NCI-H82 treated with DMSO at 0.1 percent for 48 hours (cell line): ENCODE measurements at regions not wholly inside any gene's neighbourhood (a gene's known extent, or its start where the extent isn't known, plus 50 kb on each side); places are given as distances from the start of the nearest gene placed in this dataset.
"Not testable (repeated sequence)": the region's sequence is repeated elsewhere in the genome, so short reads cannot be mapped to it uniquely, and the experiment has no call there.

ENCODE experiments used
- DNase-seq: peaks from one replicate; lab custom pipeline; 2025; ENCODE audit not compliant: unreplicated experiment; lab: John Stamatoyannopoulos, UW

DNA sequence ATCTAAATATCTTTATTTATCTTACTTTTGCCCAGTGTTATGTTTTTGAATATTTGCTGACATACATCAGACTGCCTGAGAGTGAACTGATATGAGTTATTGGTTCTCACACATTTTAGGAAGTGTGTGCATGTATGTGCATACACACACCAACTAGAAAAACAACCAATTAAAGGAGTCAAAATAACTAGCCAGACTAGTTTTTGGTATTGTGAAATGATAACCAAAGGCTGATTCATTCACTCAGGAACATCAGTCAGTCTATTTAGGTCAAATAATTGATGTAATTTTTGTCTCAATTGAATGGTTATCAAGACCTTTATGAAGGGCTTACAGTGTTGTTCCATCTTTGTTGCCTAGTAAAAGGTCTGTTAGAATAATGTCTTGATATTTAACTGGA lies 369.3 kb upstream of the VRK2 start:
- DNase-seq, result no peak

DNA sequence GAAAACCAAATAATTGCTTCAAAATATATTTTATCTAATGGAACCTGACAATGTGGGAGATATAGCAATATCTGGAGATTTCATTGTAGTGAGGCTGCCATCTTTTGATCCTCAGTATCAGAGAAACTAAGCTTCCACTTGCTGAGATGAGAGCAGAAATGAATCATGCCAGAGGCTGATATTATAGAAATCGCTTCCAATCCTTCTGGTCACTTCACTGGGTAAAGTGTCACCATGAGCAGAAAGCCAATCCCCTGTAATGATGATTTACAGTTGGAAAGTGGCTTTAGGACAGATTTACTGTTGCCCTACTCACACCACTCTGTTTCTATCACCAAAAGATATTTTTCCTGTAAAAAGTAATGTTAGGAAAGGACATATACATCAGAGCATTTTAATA lies 365.0 kb upstream of the VRK2 start:
- DNase-seq, result no peak

DNA sequence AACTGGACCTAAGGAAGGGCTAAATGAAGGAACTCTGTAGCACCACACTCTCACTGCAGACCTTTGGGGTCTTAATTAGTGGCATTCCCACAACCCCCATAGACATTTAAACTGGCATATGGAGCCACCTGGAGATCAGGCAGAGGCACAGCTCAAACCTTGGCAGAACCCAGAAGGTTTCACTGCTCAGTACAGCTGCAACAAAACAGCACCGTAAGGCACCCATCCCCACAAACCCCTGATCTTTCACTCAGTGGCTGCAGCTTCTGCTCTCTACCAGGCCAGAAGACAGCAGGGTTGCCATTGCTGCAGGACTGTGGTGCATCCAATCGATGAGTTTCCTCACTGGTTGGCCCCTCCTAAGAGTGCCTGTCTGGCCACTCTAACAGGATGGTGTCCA lies 361.6 kb upstream of the VRK2 start:
- no peak for DNase-seq

DNA sequence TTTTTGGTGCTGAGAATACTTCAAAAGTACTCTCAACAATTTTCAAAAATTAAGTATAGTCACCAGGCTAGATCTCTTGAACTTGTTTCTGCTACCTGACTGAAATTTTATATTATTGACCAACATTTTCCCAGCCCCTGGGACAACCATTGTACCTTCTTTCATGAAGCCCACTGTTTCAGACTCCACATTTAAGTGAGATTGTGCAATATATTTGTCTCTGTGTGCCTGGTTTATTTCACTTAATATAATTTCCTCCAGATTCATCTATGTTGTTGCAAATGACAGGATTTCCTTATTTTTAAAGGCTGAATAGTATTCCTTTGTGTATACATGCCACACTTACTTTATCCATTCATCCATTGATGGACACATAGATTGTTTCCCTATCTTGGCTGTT lies 354.2 kb upstream of the VRK2 start:
- no peak for DNase-seq

DNA sequence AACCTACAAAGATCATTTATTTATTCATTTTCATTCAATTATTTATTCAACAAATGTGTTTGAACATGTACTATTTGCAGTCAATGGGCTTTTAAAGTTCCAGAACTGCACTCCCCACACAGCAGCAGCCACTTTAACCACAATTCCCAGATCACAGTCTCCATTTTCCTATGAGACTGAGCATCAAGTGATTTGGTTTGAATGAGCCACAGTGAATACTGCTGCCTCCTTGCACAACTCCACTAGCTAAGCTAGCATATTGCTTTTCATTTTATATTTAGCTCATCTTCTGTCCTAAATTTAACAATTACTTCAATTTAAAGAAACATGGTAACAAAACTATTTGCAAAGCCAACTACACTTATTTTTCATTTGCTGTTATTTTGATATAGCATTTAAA lies 353.4 kb upstream of the VRK2 start:
- DNase-seq, result no peak

DNA sequence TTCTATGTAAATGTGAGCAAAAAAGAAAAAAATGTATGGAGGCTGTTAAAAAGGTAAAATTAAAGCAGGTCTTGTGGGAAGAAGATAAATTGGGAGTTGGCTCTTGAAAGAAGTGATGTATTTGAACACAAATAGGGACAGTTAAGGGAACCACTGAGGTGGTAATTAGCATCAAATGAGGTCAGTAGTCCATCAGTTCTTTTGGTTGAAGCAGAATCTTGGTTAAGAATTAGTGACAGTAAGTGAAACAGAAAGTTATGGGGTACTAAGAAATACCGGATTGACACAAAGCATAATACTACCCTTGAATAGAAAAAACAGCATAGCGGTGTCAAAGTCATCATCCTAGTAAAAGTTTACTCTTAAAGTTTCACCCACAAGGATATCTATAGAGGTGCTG lies 352.6 kb upstream of the VRK2 start:
- DNase-seq, result no peak

DNA sequence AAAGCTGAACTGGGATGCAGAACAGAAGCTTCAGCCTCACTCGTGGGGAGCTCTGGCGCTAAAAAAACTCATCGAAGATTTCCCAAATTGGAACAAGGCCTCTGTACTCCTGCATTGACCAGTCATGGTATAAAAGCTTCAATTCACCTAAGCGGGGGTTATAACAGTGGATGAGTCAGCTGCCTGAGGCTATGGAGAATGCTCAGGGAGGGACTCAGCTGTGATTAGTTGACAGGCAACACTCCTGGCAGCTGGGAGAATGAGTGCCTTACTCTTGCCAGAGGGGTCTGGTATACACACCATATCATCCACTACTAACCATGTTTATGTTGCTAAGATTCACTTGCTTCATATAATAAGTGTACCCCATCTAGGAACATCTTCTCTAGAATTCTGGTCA lies 350.6 kb upstream of the VRK2 start:
- no peak for DNase-seq

DNA sequence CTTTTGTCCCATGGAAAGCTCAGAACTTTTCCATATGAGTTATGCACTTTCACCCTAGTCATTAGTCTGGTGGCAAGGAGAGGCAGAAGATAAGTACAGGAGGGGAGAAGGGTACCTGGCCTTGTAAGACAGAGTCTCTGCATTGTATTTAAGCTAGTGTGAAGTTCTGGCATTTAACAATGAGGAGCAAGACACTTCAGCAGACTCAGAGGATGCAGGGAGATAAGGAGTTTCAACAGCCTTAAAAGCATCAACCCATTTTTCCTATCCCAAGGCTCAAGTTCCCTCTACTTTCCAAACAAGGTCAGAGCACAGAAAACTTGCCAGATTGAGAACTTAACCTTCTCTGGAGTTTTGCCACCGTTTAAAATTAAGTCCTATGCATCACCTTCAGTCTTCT lies 348.2 kb upstream of the VRK2 start:
- no peak for DNase-seq

DNA sequence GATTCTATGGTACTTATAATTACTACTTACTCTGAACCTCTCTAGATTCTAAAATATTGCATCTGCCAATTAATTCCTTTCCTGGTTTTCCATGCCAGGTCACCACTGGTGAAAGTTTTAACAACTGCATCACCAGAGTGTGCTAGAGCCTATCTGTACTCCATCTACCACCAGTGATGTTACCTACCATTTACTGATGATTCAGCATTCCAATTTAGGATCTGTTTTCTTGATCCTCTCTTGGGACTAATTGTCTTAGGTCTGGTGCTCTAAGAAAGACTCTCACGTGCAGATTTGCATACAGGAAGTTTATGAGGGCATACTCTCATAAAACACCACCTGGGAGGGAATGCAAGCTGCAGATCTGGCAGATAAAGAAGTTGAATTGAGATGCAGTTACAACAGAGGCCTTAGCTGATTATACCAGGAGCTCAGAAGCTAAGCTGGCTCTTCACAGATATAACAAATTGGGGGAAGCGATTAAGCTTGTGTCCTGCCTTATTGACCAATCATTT lies 347.6 kb upstream of the VRK2 start:
- DNase-seq, result peak; percentile 38

DNA sequence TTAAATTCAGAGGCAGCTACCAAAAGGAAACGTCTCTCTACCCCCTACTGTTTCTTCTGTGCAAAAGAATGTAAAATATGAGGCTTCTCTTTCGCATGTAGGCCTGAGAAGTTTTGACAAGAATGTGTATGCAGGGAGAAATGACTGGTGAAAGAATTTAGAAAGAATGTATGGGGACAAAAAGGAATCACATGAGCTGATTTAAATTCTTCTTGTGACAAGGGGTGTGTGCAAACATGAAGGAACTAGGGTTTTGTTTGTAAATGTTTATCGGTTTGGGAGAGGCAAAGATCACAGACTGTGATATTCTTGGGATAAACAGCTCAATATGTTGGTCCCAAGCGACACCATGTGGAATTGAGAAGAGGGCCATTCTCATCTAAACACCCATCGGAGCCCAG lies 345.2 kb upstream of the VRK2 start:
- DNase-seq, result no peak

DNA sequence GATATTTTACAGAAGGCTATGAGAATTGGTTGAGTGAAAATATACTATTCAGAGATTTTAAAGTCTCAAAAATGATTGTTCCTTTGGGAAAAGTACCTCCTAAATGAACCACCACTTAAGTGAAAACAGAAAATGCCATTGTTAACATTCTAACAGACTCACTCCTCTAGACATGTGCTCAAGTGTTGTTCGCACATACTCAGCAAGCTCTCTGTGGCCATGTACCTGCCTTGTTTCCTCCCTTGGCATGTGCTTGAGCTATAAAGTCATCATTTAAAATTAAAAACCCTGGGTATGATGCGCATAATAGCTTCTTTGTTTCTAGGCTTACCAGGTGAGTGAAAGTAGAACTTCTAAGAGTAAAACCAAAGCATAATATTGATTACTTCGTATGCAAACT lies 343.2 kb upstream of the VRK2 start:
- no peak for DNase-seq

DNA sequence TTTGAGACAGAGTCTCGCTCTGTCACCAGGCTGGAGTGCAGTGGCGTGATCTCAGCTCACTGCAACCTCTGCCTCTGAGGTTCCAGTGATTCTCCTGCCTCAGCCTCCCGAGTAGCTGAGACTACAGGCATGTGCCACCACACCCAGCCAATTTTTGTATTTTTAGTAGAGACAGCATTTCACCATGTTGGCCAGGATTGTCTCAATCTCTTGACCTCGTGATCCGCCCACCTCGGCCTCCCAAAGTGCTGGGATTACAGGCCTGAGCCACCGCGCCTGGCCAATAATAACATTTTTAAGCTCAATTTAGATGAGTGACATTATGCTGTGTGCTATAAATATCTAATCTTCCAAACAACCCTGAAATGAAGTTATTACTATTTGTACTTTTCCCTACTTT lies 338.8 kb upstream of the VRK2 start:
- DNase-seq, result not testable (repeated sequence)

DNA sequence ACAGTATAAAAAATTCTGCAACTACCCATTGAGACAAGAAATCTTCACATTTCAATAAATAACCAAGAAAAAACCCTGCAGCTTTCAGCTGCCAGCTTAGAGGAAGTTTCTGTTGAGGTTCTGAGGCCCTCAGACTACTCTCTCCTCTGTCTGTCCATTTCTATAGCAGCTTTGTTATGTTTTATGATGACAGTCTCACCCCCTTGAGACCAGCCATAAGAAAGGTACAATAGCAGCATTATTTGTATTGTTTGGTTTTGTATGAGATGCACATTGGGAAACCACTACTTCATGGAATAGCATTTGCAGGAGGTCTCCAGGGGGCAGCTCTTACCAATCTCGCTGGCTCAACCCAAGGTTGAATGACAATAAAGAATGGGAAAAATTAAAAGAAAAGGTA lies 334.6 kb upstream of the VRK2 start:
- DNase-seq, result no peak

DNA sequence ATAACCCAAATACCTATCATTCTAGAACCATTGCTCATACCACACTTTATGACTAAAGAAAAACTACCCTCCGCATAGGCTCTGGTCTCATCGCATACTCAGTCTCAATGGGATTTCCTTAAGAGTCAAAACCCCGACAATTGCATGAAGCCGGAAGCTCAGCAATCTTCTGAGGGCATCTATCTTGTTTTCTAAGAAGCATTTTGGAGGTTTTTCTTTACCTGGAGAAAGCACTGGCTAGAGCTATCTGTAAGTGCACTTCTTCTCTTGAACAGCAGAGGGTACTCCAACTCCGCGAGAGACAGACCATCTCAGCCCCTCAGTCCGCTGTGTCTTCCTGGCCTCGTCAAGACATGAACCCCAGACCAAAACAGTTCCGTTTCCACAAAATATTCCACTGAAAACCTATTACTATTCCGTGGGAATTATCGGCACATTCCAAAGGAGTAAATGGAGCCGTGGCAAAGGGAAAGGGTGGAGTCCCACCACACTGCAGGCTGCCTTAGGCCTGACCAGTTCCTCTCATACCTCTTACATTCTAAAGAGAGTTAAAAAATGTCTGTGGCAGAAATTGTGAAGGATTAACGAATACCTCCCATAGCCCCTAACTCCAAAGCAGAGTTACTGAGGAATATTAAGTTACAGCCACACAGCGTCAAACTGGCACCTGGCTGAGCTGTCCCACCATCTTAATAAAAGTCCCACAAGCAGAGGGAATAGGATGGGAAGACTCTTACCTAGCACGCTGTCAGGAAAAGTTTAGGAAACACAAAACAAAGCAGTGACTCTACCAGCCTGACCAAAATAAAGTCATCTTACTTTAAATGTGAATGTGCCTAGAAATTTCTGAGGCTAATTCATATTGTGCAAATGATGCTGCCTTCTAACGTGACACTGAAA lies 325.6 kb upstream of the VRK2 start:
- DNase-seq, result peak; percentile 42

DNA sequence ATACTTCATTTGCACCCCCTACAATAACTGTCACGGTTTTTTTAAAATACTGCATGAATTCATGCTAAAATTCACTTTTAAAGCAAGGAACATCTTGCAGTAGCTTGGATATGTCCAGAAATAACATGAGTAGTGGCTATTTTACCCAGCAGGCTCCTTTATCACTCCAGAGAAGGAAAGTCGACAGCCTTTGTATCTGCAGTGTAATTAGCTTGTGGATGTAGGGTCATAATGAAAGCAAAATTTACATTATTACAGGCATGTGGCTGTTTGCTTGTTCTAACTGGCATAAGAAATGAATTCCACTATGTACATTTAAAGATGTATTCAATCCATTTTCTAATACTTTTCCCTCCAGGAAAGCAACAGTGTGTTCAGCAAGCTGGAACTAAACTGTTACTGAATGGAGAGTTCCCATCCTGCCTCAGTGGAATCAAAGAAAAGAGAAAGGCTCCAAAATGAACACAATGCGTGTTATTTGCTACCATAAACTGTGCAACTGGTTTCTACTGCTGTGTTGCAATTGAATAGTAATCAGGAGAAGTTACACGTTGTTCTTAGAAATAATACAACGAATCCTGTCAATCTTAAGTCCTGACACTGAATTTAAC lies 321.2 kb upstream of the VRK2 start:
- no peak for DNase-seq

DNA sequence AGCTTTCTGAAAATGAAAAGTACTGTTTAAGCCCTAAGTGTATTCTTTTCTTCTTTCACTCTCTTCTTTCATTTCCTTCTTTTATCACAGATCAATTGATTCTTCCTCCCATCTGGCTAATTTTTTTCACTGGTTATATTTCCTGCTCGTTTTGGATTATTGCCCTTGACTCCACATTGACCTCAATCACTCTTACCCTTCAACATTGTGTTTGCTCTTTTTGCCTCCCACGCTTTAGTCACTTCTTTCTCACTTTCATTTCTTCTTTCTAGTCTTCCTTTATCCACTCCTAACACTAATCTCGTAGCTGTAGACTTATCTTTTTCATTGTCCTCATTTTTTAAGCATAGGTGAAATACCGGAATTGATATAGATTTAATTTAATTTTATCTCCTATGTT lies 320.3 kb upstream of the VRK2 start:
- no peak for DNase-seq

DNA sequence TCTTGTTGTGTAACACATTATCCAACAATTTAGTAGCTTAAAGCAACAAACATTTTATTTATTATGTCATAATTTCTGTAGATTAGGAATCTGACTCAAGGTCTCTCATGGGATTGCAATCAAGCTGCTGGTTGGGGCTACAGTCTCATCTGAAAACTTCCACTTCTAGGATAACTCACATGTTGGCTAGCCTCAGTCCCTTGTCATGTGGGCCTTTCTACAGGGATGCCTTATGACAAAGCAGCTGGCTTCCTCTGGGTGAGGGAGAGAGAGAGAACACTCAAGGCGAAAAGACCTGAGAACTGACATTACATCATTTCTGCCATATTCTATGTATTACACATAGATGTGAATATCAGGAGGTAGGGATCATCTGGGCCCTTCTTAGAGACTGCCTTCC lies 317.9 kb upstream of the VRK2 start:
- no peak for DNase-seq

DNA sequence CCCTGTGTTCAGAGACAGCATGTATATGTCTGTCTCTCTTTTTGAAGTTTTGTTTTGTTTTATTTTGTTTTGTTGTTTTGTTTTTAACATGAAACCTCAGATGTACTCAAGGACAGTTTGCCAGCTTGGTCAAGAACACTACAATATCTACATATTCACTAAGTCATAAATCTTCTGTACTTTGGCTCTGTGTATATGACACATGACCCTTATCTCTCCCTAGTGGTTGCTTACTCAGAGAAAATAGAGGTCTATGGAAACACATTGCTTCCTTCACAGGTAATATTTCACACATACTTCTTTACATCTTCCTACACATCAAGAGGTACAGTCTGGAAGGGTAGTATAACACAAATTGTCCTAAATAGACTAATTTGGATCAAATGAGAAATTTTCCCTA lies 312.6 kb upstream of the VRK2 start:
- DNase-seq, result no peak

DNA sequence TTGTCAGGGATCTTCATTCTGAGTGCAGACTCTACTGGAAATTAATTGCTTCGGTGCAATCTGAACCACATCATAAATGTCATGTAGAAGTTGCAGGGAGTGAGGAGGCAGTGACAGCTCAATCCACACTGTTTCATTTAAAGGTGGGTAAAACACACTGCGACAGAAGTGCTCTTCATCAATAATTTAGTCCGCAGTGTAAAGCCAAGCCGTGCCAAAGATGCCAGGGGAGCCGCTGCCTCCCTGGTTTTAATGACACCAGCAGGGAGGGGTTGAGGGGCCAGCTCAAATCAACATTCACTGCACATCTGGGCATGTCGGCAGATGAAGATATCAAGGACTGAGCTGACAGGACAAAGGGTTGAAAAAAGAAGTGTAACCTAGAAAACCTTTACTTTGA lies 305.7 kb upstream of the VRK2 start:
- DNase-seq, result no peak

DNA sequence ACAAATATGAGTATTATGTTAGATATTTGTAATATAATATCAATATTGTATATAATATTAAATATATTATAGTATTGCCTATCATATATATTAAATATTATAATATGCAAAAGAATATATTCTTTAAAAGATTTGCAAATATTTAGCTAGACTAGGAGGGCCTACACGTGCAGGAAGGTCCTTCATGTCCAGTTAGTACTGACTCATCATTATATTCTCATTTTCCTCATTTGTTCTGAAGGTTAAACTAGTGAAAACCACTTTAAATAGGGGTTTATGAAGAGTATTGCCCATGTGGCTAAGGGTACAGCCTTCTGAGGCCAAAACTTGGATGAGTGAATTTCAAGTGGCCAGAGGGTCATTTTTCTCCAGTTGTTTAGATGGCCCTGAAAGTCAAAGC lies 293.0 kb upstream of the VRK2 start:
- DNase-seq, result no peak

DNA sequence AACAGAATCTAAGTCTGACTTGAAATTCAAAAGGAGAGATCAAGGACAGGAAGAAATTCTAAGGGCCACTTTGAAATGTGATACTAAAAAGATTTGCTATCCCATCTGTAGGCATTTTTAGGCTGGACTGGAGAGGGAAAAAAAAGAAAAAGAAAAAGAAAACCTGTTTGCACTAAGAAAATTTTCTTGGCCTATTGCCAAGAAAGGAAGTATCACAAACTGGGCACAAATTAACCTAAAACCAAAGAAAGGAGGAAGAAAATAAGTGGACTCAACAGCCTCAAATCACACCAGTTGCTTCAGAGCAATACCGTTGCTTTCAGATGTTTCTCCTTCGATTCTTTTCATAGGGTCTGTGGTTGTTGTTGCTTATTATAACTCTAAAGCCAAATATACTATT lies 287.9 kb upstream of the VRK2 start:
- DNase-seq, result no peak

DNA sequence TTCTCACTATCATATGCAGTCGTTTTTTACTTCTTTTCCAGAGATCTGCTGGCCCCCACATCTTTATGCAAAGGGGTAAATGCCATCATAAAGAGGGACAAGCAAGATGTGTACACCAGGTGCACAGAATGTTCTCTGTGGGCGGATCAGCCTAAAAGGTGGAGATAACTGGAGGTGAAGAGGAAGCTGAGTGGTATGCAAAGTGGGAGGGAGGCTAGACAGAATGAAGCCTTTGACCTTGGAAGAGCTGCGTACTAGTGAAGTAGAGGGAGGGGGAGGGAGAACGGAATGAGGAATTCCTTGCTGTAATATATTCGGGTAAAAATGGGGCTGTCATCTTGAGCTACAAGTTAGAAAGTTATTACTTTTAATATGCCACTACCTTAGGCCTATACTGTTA lies 287.5 kb upstream of the VRK2 start:
- DNase-seq, result no peak
